Spinal cord (tissue), 9 donors: ENCODE measurements at regions not wholly inside any gene's neighbourhood (a gene's known extent, or its start where the extent isn't known, plus 50 kb on each side); places are given as distances from the start of the nearest gene placed in this dataset.
"Not testable (repeated sequence)": the region's sequence is repeated elsewhere in the genome, so short reads cannot be mapped to it uniquely, and the experiment has no call there.

Experiments used
- DNase-seq, 6 donors: peaks; one replicate each; pipeline versions ENCODE4 v3.0.0 to v3.0.0-alpha.2; 2013 to 2015; ENCODE audit warnings: low spot score in 6 of 6, low read depth in 4 of 6
- H3K27ac ChIP-seq: one replicate; pipeline ENCODE4 v1.5.1; 2013; ENCODE audit warnings: low read depth, low read length, control low read depth
- H3K27me3 ChIP-seq: one replicate; pipeline ENCODE4 v1.6.1; 2013; ENCODE audit warnings: low read length; ENCODE audit not compliant: control insufficient read depth, insufficient read depth
- H3K36me3 ChIP-seq: one replicate; pipeline ENCODE4 v1.6.1; 2013; ENCODE audit warnings: low read length; ENCODE audit not compliant: control insufficient read depth, insufficient read depth
- H3K4me1 ChIP-seq: one replicate; pipeline ENCODE4 v1.6.1; 2013; ENCODE audit warnings: low read length; ENCODE audit not compliant: control insufficient read depth, insufficient read depth
- H3K4me3 ChIP-seq: one replicate; pipeline ENCODE4 v1.5.1; 2013; ENCODE audit warnings: low read depth, low read length, control low read depth
- H3K9me3 ChIP-seq: one replicate; pipeline ENCODE4 v1.6.1; 2013; ENCODE audit warnings: low read length; ENCODE audit not compliant: control insufficient read depth, insufficient read depth
- WGBS: methylation state at CpG from one replicate; pipeline ENCODE4 v1.1.5; 2013; ENCODE audit warnings: missing lambda C conversion rate; ENCODE audit not compliant: insufficient coverage; 5-methylcytosine and 5-hydroxymethylcytosine counted together
- donor health status: healthy.

DNA sequence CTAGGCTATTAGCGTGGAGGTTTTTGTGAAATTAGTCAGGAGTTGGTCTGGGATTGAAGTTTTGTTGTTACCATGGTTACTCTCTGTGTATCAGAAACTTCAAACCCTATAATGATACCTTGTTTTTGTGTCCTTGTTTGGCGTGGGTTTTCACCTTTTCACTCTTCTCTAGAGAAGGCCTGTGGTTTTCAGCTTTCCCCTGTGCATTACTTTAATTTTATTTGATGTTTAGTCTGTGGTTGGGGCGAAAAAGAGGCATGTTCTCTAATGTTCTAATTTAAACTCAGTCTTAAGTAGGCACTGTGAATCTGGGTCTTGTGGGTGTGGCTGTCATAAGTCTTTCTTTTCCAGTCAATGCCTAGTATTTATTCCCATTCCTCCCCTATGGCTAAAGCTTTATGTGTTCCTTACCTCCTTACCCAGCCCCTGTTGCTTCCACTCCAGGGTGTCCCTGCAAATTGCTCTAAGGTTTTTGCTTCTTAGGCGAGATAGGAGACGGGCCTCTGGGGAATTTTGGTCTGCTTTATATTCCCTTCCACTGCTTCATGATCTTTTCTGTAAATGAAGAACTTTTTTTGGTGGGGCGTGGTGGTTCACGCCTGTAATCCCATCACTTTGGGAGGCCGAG lies 125.1 kb upstream of the XIST start:
- Histone ChIP-seq H3K4me1 (no peaks in the 10 kb centered on the region), H3K27me3 (no peaks in the 10 kb centered on the region), H3K4me3 (no peak overlapping the region), H3K9me3 (no peaks in the 10 kb centered on the region), H3K27ac (no peak overlapping the region), H3K36me3 (peaks cover 2% of the 10 kb centered on the region)
- no peak for DNase-seq
- 100% methylated on average over 1 of the region's 8 CpGs for WGBS

- not testable (repeated sequence) for H3K27me3 ChIP-seq, H3K27ac ChIP-seq, H3K4me3 ChIP-seq, H3K4me1 ChIP-seq, DNase-seq, H3K36me3 ChIP-seq, H3K9me3 ChIP-seq
- 100% methylated on average over 10 of the region's 22 CpGs for WGBS
These were observed 114.9 kb upstream of the XIST start for GRCh38 chrX:73967461-73967860.

DNA sequence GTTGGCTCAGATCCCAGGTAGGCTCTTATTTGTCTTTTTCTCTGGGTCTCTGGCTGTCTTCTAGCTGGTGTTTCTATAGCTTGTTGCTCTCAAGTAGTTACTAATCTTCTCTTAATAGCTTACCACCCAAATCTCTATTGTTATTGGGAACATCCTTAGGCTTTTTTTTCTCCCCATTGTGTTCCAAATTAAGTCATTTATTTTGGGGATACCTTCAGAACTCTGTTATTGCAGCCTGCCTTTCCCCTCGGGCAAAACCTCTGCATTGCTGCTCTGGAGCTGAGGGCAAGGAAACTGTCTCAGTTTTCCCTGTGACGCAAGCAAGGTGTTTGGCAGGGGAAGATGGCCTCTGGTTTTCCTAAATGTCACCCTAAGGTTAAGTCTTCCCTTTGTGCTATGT lies 113.3 kb upstream of the XIST start:
- no peak for DNase-seq
- Histone ChIP-seq H3K9me3 (no peaks in the 10 kb centered on the region), H3K36me3 (peaks cover 8% of the 10 kb centered on the region), H3K27ac (no peak overlapping the region), H3K27me3 (no peaks in the 10 kb centered on the region), H3K4me3 (no peak overlapping the region), H3K4me1 (peaks cover 2% of the 10 kb centered on the region)
- 60% methylated on average over 2 of the region's 2 CpGs for WGBS

DNA sequence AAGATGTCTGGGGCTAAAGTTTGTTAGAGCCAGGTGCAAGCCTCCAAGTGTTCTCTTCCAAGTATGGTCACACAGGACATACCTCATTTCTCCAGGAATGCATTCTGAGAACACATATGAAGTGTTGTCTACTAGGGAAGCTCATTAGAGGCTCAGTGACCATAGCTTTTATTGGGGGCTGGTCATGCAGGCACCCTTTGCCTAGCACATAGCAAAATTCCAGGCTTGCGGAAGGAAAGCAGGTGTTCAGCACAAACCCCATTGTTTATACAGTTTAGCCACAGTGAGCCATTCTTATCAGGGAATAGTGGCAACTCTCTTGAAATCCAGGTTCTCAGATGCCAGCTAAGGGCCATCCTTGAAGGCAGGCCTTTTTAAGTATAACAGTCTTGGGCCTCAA lies 112.1 kb upstream of the XIST start:
- no peak overlapping the region for H3K4me3 ChIP-seq
- H3K27me3 ChIP-seq = no peaks in the 10 kb centered on the region
- no peak for DNase-seq
- peaks cover 2% of the 10 kb centered on the region for H3K4me1 ChIP-seq
- H3K27ac ChIP-seq = no peak overlapping the region
- H3K9me3 ChIP-seq = no peaks in the 10 kb centered on the region
- H3K36me3 ChIP-seq = peaks cover 8% of the 10 kb centered on the region
- 73% methylated on average over 1 of the region's 1 CpG for WGBS

DNA sequence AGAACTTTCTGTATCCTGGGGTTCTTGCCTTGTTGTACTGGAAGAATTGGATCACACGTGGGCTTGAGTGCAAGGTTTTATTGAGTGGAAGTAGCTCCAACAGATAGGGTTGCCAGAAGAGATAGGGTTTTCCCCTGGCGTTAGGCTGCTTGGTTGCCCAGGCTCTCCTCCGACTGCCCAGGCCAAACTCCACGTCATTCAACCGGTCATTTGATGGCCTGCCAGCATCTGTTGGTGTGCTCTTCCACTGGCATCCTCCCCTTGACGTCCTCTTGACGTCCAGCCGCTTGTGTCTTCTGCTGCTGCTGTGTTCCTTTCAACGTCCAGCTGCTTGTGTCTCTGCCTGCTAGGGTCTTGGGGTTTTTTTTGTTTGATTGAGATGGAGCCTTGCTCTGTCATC lies 111.2 kb upstream of the XIST start:
- 89% methylated on average over 6 of the region's 9 CpGs for WGBS
- H3K9me3 ChIP-seq = no peaks in the 10 kb centered on the region
- peaks cover 2% of the 10 kb centered on the region for H3K4me1 ChIP-seq
- no peak overlapping the region for H3K4me3 ChIP-seq
- H3K27ac ChIP-seq = no peak overlapping the region
- H3K27me3 ChIP-seq = no peaks in the 10 kb centered on the region
- peaks cover 8% of the 10 kb centered on the region for H3K36me3 ChIP-seq
- DNase-seq = no peak

DNA sequence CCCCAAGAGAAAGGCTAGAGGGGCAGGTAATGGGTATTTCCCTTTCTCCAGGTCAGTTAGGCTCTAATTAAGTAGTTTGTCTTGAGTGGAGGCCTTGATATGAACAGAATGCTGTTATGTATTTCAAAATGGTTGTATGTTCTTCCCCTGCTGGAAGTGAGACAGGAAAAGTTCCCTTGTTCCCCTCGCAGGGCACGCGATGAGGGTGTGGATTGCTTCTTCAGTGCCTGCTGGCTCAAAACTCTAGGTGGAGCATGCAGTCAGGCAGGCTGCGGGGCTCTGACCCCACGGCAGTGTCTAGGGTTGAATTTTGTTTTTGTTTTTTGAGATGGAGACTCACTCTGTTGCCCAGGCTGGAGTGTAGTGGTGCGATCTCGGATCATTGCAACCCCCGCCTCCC lies 110.4 kb upstream of the XIST start:
- DNase-seq = no peak
- H3K4me3 ChIP-seq = no peak overlapping the region
- peaks cover 2% of the 10 kb centered on the region for H3K4me1 ChIP-seq
- no peak overlapping the region for H3K27ac ChIP-seq
- no peaks in the 10 kb centered on the region for H3K27me3 ChIP-seq
- H3K36me3 ChIP-seq = peaks cover 8% of the 10 kb centered on the region
- no peaks in the 10 kb centered on the region for H3K9me3 ChIP-seq
- WGBS = 97% methylated on average over 8 of the region's 8 CpGs

GRCh38 chrX:73961867-73962266 lies 109.4 kb upstream of the XIST start:
- H3K9me3 ChIP-seq, DNase-seq, H3K4me1 ChIP-seq, H3K4me3 ChIP-seq, H3K27me3 ChIP-seq, H3K36me3 ChIP-seq, H3K27ac ChIP-seq: not testable (repeated sequence)
- no CpG with 5 or more reads among the region's 6 CpGs for WGBS

GRCh38 chrX:73944563-73944908 lies 92.0 kb upstream of the XIST start:
- no CpG with 5 or more reads among the region's 8 CpGs for WGBS
- Histone ChIP-seq H3K27ac (peak overlapping the region; percentile 92), H3K4me1 (peaks cover 4% of the 10 kb centered on the region), H3K36me3 (peaks cover 9% of the 10 kb centered on the region), H3K9me3 (no peaks in the 10 kb centered on the region), H3K27me3 (no peaks in the 10 kb centered on the region), H3K4me3 (peak overlapping the region; percentile 86)
- no peak for DNase-seq

DNA sequence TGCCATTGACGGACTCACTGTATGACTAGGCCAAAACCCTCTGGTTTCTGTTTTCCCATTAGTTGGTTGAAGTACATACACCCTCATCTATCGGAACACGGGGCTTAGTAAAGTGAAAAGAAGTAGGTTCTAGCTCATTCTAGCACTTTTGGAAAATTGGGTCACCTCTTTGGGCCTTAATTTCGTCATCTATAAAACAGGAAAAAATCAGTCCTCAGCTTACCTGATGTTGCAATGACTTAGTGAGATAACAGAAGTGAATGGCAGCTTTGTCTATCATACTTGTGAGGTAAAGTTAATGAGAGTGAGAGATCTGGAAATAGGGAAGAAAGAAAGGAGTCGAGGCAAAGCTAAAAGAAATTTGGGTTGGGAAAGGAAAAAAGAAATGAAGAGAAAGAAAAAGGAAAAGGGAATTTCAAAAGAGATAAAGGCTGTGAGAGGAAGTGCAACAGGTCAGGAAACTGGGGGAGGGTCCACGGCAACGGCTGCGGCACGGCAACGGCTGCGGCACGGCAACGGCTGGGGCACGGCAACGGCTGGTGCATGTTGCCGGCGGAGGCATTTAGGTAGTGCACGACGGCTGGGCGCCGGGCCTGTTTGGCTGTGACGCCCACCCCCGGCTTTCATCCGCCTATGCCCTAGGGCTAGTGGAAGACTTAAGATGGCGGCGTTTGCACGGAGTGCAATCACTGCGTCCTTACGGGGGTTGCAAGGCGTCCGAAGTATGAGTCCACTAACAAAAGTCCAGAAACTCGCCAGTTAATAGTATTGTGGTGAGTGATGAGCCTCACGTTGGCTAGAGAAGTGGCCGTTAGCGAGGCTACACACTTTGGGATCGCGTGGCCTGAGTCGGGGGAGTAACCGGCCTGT lies 91.4 kb upstream of the XIST start:
- peak; percentile 64 to 97 (median 87) for DNase-seq
- peak overlapping the region; percentile 92 for H3K27ac ChIP-seq
- H3K4me1 ChIP-seq = peaks cover 4% of the 10 kb centered on the region
- H3K36me3 ChIP-seq = peaks cover 8% of the 10 kb centered on the region
- 2% methylated on average over 29 of the region's 39 CpGs for WGBS
- H3K4me3 ChIP-seq = peak overlapping the region; percentile 86
- H3K27me3 ChIP-seq = no peaks in the 10 kb centered on the region
- no peaks in the 10 kb centered on the region for H3K9me3 ChIP-seq

DNA sequence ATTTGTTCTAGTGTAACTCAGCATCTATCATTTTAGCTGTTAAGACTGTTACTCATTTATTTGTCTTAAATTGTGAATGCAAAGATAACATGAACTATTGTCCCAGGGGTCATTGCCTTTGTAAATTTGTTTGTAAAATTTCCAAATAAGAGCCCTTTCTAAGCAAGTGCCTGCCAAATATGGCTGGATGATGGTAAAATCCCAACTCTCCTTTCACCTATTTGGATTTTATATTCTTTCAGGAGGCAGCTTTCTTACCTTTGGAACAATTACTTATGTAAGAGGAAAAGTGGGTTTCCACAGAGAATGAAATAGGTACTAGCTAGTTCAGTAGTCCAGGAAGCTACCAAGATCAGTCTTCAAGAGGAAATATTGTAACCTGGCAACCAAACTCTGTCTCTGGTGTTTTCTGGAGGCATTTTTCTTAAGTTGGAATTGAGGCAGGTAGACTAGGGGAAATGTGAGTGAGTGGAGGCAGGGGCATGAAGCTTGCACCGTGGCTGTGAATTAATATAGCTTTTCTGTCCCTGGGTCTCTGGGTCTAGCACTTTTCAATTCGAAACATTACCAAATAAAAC lies 88.5 kb upstream of the XIST start:
- no peak overlapping the region for H3K4me3 ChIP-seq
- no peaks in the 10 kb centered on the region for H3K9me3 ChIP-seq
- H3K4me1 ChIP-seq = peaks cover 4% of the 10 kb centered on the region
- H3K27me3 ChIP-seq = peaks cover 2% of the 10 kb centered on the region
- WGBS = no CpG with 5 or more reads among the region's 2 CpGs
- H3K27ac ChIP-seq = no peak overlapping the region
- no peak for DNase-seq
- H3K36me3 ChIP-seq = no peaks in the 10 kb centered on the region
